Thyroid gland (tissue), 4 donors: ENCODE measurements at regions not wholly inside any gene's neighbourhood (a gene's known extent, or its start where the extent isn't known, plus 50 kb on each side); places are given as distances from the start of the nearest gene placed in this dataset.

Experiments
- POLR2A ChIP-seq, 2 donors: fragments of 450-650 bp; IDR thresholded peaks; one replicate each; pipeline ENCODE4 v1.6.1; 2017; ENCODE audit warnings: antibody characterized with exemption in 2 of 2, mild to moderate bottlenecking in 2 of 2, moderate library complexity in 1 of 2
- TF ChIP-seq, protein P1 (sequence below), 6 experiments: fragments of 200-600 bp in 3 of 6; fragments of 450-650 bp in 3 of 6; sonication (generic) in 3 of 6; IDR thresholded peaks; one replicate each; pipeline ENCODE4 v1.5.1; 2016 to 2019; ENCODE audit warnings: antibody characterized with exemption in 6 of 6, mild to moderate bottlenecking in 2 of 6, inconsistent platforms in 1 of 6, moderate library complexity in 1 of 6

GRCh38 chr21:38714999-38715398 is 90.7 kb upstream of the ETS2 start:
- no peak for TF ChIP-seq POLR2A (IDR thresholded peaks at IDR 0.05)
- TF ChIP-seq, protein P1, sequence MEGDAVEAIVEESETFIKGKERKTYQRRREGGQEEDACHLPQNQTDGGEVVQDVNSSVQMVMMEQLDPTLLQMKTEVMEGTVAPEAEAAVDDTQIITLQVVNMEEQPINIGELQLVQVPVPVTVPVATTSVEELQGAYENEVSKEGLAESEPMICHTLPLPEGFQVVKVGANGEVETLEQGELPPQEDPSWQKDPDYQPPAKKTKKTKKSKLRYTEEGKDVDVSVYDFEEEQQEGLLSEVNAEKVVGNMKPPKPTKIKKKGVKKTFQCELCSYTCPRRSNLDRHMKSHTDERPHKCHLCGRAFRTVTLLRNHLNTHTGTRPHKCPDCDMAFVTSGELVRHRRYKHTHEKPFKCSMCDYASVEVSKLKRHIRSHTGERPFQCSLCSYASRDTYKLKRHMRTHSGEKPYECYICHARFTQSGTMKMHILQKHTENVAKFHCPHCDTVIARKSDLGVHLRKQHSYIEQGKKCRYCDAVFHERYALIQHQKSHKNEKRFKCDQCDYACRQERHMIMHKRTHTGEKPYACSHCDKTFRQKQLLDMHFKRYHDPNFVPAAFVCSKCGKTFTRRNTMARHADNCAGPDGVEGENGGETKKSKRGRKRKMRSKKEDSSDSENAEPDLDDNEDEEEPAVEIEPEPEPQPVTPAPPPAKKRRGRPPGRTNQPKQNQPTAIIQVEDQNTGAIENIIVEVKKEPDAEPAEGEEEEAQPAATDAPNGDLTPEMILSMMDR (IDR thresholded peaks at IDR 0.05): no peak
